ENCODE measurements at regions not wholly inside any gene's neighbourhood (a gene's known extent, or its start where the extent isn't known, plus 50 kb on each side); places are given as distances from the start of the nearest gene placed in this dataset.

- DNase-seq: no peak
Observed at GRCh38 chr3:106534206-106534605, 665.4 kb upstream of the CBLB start.

GRCh38 chr3:106540743-106541142, 671.9 kb upstream of the CBLB start:
- no peak for DNase-seq

- DNase-seq: no peak
Observed at GRCh38 chr3:106542101-106542769, 673.4 kb upstream of the CBLB start.

GRCh38 chr3:106552351-106553043, 683.7 kb upstream of the CBLB start:
- DNase-seq: no peak

DNA sequence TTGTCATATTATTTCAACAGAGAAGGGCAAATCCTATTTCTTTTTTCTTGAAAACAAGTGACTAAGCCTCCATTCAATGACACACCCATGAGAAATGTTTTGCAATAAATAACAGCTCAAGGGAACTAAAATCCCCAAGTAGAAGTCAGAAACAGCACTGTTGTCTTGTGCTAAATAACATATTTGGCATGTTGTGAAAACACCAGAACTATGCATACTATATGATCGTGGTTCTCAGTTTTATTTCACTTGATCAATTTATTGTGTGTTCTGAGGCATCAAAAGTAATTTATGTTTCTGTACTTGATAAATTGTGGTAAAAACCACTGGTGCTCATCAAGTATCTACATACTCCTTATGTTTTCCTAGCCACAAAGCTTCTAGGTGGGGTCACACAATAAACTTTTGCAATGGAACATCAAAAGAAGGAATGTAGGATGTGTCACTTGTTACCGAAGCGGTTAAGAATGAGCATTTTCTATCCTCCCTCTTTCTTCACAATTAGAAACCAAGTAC, 691.7 kb upstream of the CBLB start:
- DNase-seq: no peak

GRCh38 chr3:106566277-106566676, 697.5 kb upstream of the CBLB start:
- no peak for DNase-seq

DNA sequence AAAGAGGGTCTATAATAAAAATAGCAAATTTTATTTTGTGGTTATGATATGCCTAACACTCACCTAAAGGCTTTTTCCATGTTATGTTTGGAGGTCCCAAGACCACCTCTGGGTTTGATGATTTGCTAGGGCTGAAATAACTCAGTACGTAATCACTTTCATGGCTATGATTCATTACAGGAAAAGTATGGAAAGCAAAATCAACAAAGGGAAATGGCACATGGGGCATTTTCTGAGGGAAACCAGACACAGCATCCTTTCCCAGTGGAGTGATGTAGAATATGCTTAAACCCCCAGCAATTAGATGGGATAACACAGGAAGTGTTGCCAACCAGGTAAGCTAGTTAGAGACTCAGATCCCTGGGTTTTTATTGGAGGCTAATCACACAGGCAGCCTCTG, 701.6 kb upstream of the CBLB start:
- DNase-seq: no peak

DNA sequence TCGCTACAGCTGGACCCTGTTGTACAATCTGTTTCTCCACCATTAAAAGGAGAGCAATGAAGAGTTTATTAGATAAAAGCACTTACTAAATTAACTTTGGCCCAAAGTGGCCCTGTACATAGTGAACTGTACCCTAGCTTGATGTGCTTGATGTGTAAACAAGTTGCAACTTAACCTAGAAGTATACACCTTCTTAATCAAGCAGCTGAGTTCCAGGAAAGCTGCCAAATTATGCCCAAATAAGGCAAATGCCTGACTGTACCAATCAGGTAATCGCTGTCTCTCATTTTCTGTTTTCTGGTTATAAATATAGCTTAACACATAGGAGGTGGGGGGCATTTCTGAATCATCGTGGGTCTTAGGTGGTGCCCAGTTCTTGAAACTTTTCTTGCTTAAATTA, 704.8 kb upstream of the CBLB start:
- DNase-seq: no peak

DNA sequence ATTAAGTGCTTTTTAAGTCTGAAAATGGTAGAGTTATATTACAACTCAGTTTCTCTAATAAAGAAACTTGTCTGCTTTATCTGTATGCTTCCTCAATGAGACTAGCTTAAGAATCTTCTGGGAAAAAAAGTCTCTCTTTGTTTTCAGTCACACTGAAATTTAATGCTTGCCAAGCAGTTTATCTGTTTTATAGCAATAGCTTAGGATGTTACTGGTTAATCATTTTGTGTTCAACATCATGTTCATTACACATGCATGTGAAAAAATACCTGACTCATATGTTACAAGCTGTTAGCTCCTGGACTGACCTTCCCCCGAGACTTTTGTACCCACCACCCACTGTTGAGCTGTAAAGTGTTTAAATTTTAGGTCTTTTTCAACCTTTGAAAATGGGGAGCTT, 706.2 kb upstream of the CBLB start:
- DNase-seq: no peak

- no peak for DNase-seq
Observed at GRCh38 chr3:106577241-106577640, 708.4 kb upstream of the CBLB start.

- no peak for DNase-seq
Observed at GRCh38 chr3:106578911-106579310, 710.1 kb upstream of the CBLB start.

DNA sequence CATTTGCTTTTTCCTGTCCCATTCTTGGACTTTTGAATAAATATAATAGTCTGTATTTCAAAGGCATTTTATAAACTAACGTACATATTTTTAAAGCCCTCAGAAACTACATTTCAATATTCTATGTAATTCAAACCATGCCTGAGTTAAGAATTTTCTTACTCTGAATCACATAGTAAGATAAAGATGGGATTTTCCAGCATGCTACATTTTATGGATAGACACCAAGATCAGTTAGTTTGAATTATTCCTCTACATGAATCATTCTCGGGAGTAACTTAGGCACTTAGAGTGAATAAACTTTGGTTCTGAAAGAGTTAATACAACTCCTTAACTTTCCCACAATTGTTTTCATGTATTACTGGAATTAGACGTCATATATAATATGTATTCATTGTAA, 713.3 kb upstream of the CBLB start:
- DNase-seq: no peak

GRCh38 chr3:106587551-106587950, 718.7 kb upstream of the CBLB start:
- DNase-seq: no peak

DNA sequence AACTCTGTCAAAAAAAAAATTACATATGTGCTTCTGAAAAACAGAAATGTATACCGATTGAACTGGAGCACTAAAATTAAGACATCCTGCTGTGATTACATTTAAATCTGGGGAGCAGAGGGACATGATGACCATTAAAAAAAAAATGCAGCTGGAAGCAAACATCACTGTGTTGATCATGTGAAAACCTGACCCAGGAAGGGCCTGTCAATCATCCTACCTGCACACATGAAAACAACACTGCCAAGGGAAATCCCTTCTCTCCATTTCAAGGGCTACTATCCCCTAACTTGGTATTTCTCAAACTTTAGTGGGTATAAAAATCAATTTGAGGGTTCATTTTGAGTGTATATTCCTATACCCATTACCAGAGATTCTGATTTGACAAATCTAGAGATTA, 719.9 kb upstream of the CBLB start:
- no peak for DNase-seq

- DNase-seq: no peak
Observed at GRCh38 chr3:106589311-106589942, 720.6 kb upstream of the CBLB start.

DNA sequence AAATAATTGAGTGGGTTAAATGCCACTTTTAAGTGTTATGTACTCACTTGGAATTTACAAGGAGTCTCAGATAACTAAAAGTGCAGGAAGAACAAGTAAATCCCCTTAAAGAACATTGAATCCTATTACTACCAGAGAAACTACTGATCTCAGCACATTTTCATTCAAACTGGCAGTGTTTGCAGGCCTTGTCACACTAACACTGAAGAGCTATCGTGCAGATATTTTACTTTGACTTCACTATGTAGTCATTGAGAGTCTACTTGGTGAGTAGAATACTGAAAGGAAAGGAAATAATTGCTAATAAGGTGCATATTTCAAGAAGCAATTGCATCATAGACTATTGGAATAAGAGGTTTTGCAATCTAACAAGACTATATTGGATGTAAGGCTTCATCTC, 721.4 kb upstream of the CBLB start:
- no peak for DNase-seq

- no peak for DNase-seq
Observed at GRCh38 chr3:106593381-106593780, 724.6 kb upstream of the CBLB start.

GRCh38 chr3:106609666-106610301, 741.0 kb upstream of the CBLB start:
- peak; percentile 44 for DNase-seq

DNA sequence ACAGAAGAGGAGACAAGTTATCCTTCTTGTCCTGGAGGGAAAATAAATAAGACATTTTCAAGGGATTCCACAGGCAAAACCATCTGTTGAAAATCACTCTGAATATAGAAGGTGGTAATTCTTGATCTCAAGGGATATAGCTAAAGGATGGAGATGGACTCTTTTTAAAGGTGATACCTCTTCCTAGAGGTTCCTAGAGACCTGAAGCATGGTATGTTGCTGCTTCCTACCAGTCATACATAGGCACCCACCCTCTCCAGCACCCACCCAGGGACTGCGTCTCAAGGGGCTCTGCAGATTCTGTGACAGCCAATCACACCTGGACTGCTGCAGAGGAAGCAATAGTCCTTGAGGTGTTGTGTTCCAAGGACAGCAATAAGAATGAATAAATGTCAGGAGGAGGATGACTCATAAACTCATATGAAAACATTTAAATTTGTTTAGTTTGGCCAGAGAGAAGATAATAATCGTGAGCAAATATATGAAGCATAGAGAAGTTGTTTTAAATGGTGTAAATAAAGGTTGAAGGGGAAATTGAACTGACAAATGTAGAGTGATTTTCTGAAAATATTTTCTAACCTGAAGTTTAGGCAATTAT, 741.6 kb upstream of the CBLB start:
- DNase-seq: no peak

- no peak for DNase-seq
Observed at GRCh38 chr3:106611116-106611515, 742.3 kb upstream of the CBLB start.

- no peak for DNase-seq
Observed at GRCh38 chr3:106611841-106612240, 743.0 kb upstream of the CBLB start.

GRCh38 chr3:106616556-106616955, 747.7 kb upstream of the CBLB start:
- DNase-seq: no peak

GRCh38 chr3:106617276-106617675, 748.5 kb upstream of the CBLB start:
- no peak for DNase-seq

All from right kidney (tissue), 1 donor.